ENCODE measurements at regions not wholly inside any gene's neighbourhood (a gene's known extent, or its start where the extent isn't known, plus 50 kb on each side); places are given as distances from the start of the nearest gene placed in this dataset.

- H3K27me3 ChIP-seq (ENCODE audit: insufficient read depth, low read length), result no peaks in the 10 kb centered on the region
- no peaks in the 10 kb centered on the region for H3K36me3 ChIP-seq (ENCODE audit: insufficient read depth, low read depth, low read length)
- H3K4me3 ChIP-seq (ENCODE audit: low read length), result no peak overlapping the region
- no peak overlapping the region for H3K9ac ChIP-seq (ENCODE audit: low read depth, low read length)
- H3K4me1 ChIP-seq (ENCODE audit: insufficient read depth, low read length), result no peaks in the 10 kb centered on the region
- H3K27ac ChIP-seq (ENCODE audit: low read length), result no peak overlapping the region
- H3K9me3 ChIP-seq (ENCODE audit: insufficient read depth, low read depth, low read length), result no peaks in the 10 kb centered on the region
Measured at GRCh38 chr11:106449763-106450162, 372.3 kb downstream of the AASDHPPT start.

- H3K27me3 ChIP-seq (ENCODE audit: insufficient read depth, low read length), result no peaks in the 10 kb centered on the region
- H3K36me3 ChIP-seq (ENCODE audit: insufficient read depth, low read depth, low read length), result no peaks in the 10 kb centered on the region
Measured at GRCh38 chr11:106451228-106451922, 373.9 kb downstream of the AASDHPPT start.

GRCh38 chr11:106456647-106457046 lies 379.2 kb downstream of the AASDHPPT start:
- H3K4me3 ChIP-seq (ENCODE audit: low read length), result no peak overlapping the region
- no peaks in the 10 kb centered on the region for H3K9me3 ChIP-seq (ENCODE audit: insufficient read depth, low read depth, low read length)
- H3K36me3 ChIP-seq (ENCODE audit: insufficient read depth, low read depth, low read length), result no peaks in the 10 kb centered on the region
- no peaks in the 10 kb centered on the region for H3K27me3 ChIP-seq (ENCODE audit: insufficient read depth, low read length)
- H3K27ac ChIP-seq (ENCODE audit: low read length), result no peak overlapping the region
- 0 out of 2 replicates have a peak, but pooled peaks cover 2% of the 10 kb centered on the region for H3K4me1 ChIP-seq (ENCODE audit: insufficient read depth, low read length)
- H3K9ac ChIP-seq (ENCODE audit: low read depth, low read length), result no peak overlapping the region

More at GRCh38 chr11:106451228-106451922, 373.9 kb downstream of the AASDHPPT start:
- no peak overlapping the region for H3K4me3 ChIP-seq (ENCODE audit: low read length)
- no peaks in the 10 kb centered on the region for H3K9me3 ChIP-seq (ENCODE audit: insufficient read depth, low read depth, low read length)
- no peaks in the 10 kb centered on the region for H3K4me1 ChIP-seq (ENCODE audit: insufficient read depth, low read length)
- no peak overlapping the region for H3K27ac ChIP-seq (ENCODE audit: low read length)
- no peak overlapping the region for H3K9ac ChIP-seq (ENCODE audit: low read depth, low read length)

DNA sequence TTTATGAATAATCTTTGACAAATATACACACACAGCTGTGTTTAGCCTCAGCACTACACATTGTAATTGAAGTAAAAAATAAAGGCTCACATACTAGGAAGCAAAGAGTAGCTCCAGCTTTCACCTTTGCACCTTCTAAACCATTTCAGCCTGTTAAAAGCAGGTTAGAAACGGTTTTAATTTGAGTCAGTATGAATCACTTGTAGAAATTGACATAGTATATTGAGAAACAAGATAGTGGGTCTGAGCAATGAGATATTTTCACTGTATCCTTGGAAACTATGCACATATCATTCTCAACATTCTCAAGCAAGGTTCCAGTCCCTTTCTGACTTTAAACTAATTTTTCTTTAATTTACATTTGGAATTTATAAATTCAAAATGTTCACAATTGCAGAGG lies 380.3 kb downstream of the AASDHPPT start:
- Histone ChIP-seq H3K36me3 (ENCODE audit: insufficient read depth, low read depth, low read length) (no peaks in the 10 kb centered on the region), H3K27ac (ENCODE audit: low read length) (no peak overlapping the region), H3K27me3 (ENCODE audit: insufficient read depth, low read length) (no peaks in the 10 kb centered on the region), H3K9me3 (ENCODE audit: insufficient read depth, low read depth, low read length) (no peaks in the 10 kb centered on the region), H3K4me1 (ENCODE audit: insufficient read depth, low read length) (peaks cover 11% of the 10 kb centered on the region; the same call in 1 of the 2 replicates), H3K4me3 (ENCODE audit: low read length) (no peak overlapping the region), H3K9ac (ENCODE audit: low read depth, low read length) (no peak overlapping the region)

DNA sequence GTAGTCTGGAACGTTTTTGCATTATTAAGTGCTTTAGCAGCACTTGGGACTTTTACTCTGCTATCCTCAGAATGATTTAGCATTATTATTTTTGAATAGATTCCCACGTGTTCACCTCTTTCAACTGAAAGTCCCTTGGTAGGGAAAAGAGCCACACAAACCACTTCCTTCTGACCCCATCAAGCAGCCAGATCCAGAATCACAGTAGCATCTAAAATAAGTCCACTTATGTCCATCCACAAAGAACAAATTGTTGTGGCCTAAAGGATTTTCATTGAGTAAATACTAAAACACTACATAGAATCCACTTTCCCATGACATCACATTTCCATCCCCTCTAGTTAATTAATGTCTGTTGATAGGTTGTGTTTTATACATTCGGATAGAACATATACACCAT lies 381.7 kb downstream of the AASDHPPT start:
- H3K27me3 ChIP-seq (ENCODE audit: insufficient read depth, low read length), result no peaks in the 10 kb centered on the region
- H3K9ac ChIP-seq (ENCODE audit: low read depth, low read length), result no peak overlapping the region
- no peak overlapping the region for H3K4me3 ChIP-seq (ENCODE audit: low read length)
- no peaks in the 10 kb centered on the region for H3K9me3 ChIP-seq (ENCODE audit: insufficient read depth, low read depth, low read length)
- H3K27ac ChIP-seq (ENCODE audit: low read length), result no peak overlapping the region
- H3K36me3 ChIP-seq (ENCODE audit: insufficient read depth, low read depth, low read length), result no peaks in the 10 kb centered on the region
- H3K4me1 ChIP-seq (ENCODE audit: insufficient read depth, low read length), result peaks cover 18% of the 10 kb centered on the region; the same call in 1 of the 2 replicates

DNA sequence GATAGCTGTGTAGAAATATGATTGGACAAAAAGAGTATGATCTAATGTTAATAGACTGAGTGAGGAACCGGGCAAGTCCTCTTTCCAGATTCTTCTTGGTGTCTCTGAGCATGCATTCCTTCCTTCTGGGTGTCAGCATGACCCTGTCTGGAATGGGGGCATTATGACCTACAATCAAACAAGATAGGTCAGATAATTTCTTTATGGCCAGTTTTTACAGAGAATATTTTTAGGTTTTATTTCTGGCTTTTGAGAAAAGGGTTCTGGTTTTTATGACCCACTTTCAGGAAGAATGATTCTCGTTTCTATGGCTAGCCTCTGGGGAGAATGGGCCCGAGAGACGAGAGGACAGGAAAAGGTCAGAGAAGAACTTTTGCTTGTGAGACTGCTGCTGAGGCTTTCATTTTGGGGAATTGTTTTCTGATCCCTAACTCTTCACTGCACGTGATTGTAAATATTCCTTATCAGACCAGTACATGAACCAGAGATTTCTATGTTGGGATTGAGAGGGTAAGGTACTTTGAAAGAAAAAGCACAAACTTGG lies 383.8 kb downstream of the AASDHPPT start:
- H3K9ac ChIP-seq (ENCODE audit: low read depth, low read length), result no peak overlapping the region
- H3K27me3 ChIP-seq (ENCODE audit: insufficient read depth, low read length), result no peaks in the 10 kb centered on the region
- no peak overlapping the region for H3K4me3 ChIP-seq (ENCODE audit: low read length)
- no peaks in the 10 kb centered on the region for H3K36me3 ChIP-seq (ENCODE audit: insufficient read depth, low read depth, low read length)
- H3K9me3 ChIP-seq (ENCODE audit: insufficient read depth, low read depth, low read length), result no peaks in the 10 kb centered on the region
- no peak overlapping the region for H3K27ac ChIP-seq (ENCODE audit: low read length)
- H3K4me1 ChIP-seq (ENCODE audit: insufficient read depth, low read length), result peaks cover 18% of the 10 kb centered on the region; the same call in 1 of the 2 replicates

- no peak overlapping the region for H3K4me3 ChIP-seq (ENCODE audit: low read length)
- H3K27me3 ChIP-seq (ENCODE audit: insufficient read depth, low read length), result no peaks in the 10 kb centered on the region
- no peak overlapping the region for H3K27ac ChIP-seq (ENCODE audit: low read length)
- H3K9ac ChIP-seq (ENCODE audit: low read depth, low read length), result no peak overlapping the region
- peaks cover 16% of the 10 kb centered on the region; the same call in 1 of the 2 replicates for H3K4me1 ChIP-seq (ENCODE audit: insufficient read depth, low read length)
- no peaks in the 10 kb centered on the region for H3K9me3 ChIP-seq (ENCODE audit: insufficient read depth, low read depth, low read length)
- H3K36me3 ChIP-seq (ENCODE audit: insufficient read depth, low read depth, low read length), result no peaks in the 10 kb centered on the region
Measured at GRCh38 chr11:106461839-106462545, 384.5 kb downstream of the AASDHPPT start.

DNA sequence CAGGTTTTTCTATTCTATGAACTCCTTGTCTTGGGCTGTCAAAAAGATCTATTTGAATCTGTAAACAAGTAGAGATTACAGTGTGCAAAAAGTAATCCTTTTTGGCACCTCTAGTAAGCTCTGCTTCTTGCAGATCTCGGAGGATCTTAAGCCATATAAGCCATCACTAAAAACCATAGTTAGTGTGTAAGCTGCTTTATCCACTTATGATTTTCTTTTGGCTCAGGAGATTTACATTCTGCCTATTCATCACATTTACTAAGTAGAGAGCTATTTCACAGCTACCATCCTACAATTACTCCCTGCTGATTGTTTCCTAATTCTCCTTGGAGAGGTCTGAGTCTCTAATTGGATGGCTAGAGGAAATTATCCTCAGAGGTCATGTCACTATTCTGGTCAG lies 385.7 kb downstream of the AASDHPPT start:
- H3K36me3 ChIP-seq (ENCODE audit: insufficient read depth, low read depth, low read length), result no peaks in the 10 kb centered on the region
- peaks cover 16% of the 10 kb centered on the region; the same call in 1 of the 2 replicates for H3K4me1 ChIP-seq (ENCODE audit: insufficient read depth, low read length)
- no peak overlapping the region for H3K4me3 ChIP-seq (ENCODE audit: low read length)
- H3K27me3 ChIP-seq (ENCODE audit: insufficient read depth, low read length), result no peaks in the 10 kb centered on the region
- H3K9me3 ChIP-seq (ENCODE audit: insufficient read depth, low read depth, low read length), result no peaks in the 10 kb centered on the region
- H3K9ac ChIP-seq (ENCODE audit: low read depth, low read length), result no peak overlapping the region
- H3K27ac ChIP-seq (ENCODE audit: low read length), result no peak overlapping the region

GRCh38 chr11:106463796-106464201 lies 386.3 kb downstream of the AASDHPPT start:
- no peak overlapping the region for H3K4me3 ChIP-seq (ENCODE audit: low read length)
- no peaks in the 10 kb centered on the region for H3K9me3 ChIP-seq (ENCODE audit: insufficient read depth, low read depth, low read length)
- H3K9ac ChIP-seq (ENCODE audit: low read depth, low read length), result no peak overlapping the region
- no peaks in the 10 kb centered on the region for H3K27me3 ChIP-seq (ENCODE audit: insufficient read depth, low read length)
- H3K36me3 ChIP-seq (ENCODE audit: insufficient read depth, low read depth, low read length), result no peaks in the 10 kb centered on the region
- H3K4me1 ChIP-seq (ENCODE audit: insufficient read depth, low read length), result peaks cover 16% of the 10 kb centered on the region; the same call in 1 of the 2 replicates
- H3K27ac ChIP-seq (ENCODE audit: low read length), result no peak overlapping the region

DNA sequence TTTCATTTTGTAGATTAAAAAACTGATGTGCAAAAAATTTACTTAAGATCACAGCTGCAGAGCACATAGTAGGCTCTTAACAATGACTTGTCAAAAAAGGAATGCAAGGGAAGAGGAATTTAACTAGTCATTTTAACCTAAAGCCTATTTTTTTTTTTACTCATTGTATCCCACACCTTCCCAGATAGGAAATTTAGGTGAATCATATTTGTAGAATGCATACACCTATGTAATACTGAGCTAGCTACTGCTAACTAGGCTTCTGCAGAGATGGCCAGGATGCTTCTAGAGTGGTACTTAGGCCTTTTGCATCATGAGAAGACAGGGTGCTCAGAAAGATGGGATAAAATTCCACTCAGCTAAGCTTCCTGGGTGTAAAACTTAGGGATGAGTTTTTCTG lies 387.3 kb downstream of the AASDHPPT start:
- Histone ChIP-seq H3K27me3 (ENCODE audit: insufficient read depth, low read length) (no peaks in the 10 kb centered on the region), H3K4me1 (ENCODE audit: insufficient read depth, low read length) (peaks cover 16% of the 10 kb centered on the region; the same call in 1 of the 2 replicates), H3K27ac (ENCODE audit: low read length) (no peak overlapping the region), H3K9ac (ENCODE audit: low read depth, low read length) (no peak overlapping the region), H3K4me3 (ENCODE audit: low read length) (no peak overlapping the region), H3K36me3 (ENCODE audit: insufficient read depth, low read depth, low read length) (no peaks in the 10 kb centered on the region), H3K9me3 (ENCODE audit: insufficient read depth, low read depth, low read length) (no peaks in the 10 kb centered on the region)

DNA sequence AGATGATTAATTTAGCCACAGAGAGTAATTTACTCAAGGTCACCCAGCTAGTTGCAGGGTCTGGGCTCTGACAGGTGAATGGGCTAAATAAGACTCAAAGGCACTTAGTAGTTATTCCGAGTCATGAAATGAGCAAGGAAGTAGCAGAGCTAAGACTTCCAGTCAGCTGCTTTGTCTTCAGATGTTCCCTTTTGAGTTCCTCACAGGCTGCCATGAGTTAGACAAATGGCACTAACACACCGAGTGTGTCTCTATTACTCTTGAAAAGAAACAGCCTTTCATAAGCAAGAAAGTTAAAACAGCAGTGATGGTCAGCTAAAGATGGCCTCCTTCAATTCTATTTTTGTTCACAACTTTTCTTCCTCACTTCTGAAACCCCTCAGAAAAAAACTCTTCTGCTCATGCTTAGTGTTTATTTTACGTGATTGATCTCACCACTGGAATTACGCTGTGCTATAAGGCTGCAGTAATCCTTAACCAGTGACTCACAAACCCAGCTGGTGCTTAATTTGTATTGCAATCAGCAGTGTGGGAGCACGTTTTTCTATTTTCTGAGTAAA lies 389.1 kb downstream of the AASDHPPT start:
- Histone ChIP-seq H3K4me1 (ENCODE audit: insufficient read depth, low read length) (peaks cover 16% of the 10 kb centered on the region; the same call in 1 of the 2 replicates), H3K27ac (ENCODE audit: low read length) (no peak overlapping the region), H3K9ac (ENCODE audit: low read depth, low read length) (no peak overlapping the region)

More for the DNA sequence above, 389.1 kb downstream of the AASDHPPT start:
- Histone ChIP-seq H3K27me3 (ENCODE audit: insufficient read depth, low read length) (no peaks in the 10 kb centered on the region), H3K9me3 (ENCODE audit: insufficient read depth, low read depth, low read length) (no peaks in the 10 kb centered on the region), H3K36me3 (ENCODE audit: insufficient read depth, low read depth, low read length) (no peaks in the 10 kb centered on the region), H3K4me3 (ENCODE audit: low read length) (no peak overlapping the region)

Data from iPS-20b (cell line).